RPMI8226 (cell line): ENCODE measurements at regions not wholly inside any gene's neighbourhood (a gene's known extent, or its start where the extent isn't known, plus 50 kb on each side); places are given as distances from the start of the nearest gene placed in this dataset.

Experiments used
- DNase-seq: peaks from one replicate; pipeline ENCODE4 v3.0.0-alpha.2; 2015

- DNase-seq = no peak
These were observed 449.3 kb upstream of the THBS1 start for GRCh38 chr15:39131609-39132008.

DNA sequence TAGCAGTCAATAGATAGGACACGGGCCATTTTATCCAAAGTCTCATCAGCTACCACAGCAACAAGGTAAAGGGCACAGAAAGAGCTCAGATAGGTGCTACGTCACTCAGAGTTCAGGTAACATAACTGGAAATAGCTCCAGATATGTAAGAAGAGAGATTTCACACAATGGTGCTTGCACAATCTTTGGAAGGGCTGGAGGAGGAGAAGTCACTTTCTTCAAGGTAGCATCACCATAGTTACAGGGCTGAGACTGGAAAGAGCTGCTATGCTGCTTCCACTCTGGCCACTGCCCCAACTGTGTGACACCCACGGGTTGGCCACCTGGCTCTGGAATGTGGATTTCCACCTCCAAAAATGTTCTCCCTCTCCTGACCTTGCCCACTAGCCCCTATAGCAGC lies 448.8 kb upstream of the THBS1 start:
- DNase-seq = no peak

DNA sequence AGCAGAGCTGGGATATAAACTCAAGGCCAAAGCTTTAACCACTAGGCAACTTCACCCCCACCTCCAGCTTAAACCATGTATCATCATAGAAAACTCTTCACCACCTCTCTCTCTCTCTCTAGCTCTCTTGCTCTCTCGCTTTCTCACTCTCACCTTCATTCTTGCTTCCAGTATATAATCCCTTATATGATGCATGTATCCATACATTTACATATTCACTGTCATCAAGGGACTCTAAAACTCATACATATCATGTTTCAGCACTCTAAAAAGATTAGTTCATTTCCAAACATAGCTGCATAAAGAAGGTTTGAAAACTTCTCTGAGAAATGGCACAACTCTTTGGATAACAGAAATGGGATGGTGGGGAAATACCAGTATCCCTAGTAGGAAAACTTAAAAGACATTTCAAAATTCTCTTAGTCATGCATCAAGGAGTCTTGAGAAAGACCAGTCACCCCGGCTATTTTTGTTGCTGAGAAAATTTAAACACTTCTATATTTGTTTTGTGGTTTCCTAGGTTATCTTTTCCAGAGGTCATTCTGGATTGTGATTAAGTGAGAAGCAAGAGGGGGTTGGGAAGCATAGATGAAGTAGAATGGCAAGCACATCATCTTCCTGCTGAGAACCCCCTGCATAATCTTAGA lies 447.8 kb upstream of the THBS1 start:
- no peak for DNase-seq

DNA sequence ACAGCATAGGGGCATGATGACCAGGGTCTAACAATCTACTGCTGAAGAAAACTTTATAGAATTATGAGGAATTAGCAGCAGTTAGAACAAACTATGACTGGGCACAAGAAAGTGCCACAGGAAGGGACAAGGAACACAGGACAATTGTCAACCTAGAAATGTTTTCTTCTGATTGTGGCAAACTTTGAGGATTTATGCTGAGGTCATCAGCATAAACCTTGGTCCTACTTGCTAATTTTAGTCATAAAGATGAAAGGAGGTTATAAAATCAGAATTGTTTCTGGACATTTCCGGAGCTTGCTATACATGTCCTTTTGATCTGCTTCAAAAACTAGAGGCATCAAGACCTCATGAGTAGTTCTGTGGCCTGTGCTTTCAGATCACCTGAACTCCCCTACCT lies 446.6 kb upstream of the THBS1 start:
- DNase-seq = no peak

GRCh38 chr15:39135989-39136388 lies 444.9 kb upstream of the THBS1 start:
- no peak for DNase-seq

DNA sequence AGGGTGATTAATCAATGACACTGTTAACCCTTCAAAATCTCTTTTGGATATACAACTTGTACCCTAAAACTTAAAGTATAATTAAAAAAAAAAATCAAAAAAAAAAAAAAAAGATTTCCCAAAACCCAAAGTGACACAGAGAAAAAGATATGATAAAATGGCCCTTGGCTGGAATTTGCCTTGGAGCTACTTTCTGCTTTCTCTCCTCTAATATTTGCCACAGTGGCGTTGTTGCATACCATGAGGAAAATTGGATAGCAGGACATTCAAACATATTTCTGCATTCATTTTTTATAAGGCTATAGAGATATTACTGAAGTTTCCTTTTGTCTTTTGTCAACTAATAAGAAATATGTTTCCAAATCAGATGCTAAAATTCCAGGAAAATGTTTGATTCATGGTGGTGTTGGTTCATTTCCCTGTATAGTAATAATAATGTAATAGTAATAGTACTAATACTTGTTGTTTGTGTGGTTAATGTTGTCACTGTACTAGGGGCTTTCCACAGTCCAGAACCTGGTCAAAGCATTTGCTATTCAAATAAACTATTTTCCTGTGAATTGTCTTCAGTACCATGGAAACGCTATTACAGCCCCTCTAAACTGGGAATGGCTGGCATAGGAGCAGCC lies 441.3 kb upstream of the THBS1 start:
- DNase-seq = no peak

DNA sequence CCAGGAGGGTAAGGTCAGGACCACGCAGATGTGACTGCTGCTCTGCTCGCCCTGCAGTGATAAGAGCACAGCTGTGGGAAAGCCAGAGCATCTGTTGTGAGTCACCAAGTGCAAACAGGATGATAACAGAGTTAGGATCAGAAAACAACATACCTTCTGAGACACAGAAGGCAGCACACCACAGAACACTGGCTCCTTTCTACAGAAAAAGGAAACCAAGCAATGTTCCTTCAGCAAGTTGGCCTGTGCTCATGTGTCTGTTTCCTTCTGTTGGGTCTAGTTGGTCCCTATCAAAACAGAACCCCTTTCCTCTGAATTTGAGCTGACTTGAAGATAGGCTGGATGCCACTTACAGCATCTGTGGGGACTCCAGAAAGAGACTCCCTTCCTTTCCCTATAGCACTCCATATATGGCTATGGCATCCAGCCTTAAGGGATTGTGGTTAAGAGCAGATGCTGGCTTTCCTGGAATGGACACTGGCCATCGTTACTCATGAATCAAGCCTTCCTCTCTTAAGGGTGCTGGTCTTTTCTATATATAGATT lies 440.7 kb upstream of the THBS1 start:
- DNase-seq = no peak

- no peak for DNase-seq
These were observed 438.4 kb upstream of the THBS1 start for GRCh38 chr15:39142500-39142899.

- DNase-seq = no peak
These were observed 437.4 kb upstream of the THBS1 start for GRCh38 chr15:39143479-39143878.

DNA sequence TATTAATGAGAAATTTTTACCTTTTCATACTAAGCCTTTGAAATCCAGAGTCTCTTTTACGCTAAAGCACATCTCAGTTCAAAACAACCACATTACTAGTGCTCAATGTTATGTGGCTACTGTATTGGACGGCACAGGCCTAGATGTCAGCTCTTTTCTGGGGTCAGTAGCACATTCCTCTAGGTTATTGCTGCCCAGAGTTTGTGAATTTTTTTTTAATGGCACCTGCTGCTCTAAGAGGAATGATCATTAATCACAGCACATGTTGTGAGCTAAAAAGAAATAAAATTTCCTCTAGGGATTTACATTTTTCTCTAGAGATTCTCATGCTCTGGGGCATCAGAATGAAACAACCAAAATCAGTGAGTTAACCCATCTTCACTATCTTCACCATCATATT lies 436.8 kb upstream of the THBS1 start:
- no peak for DNase-seq

GRCh38 chr15:39144613-39145499 lies 436.0 kb upstream of the THBS1 start:
- DNase-seq = no peak

- DNase-seq = no peak
These were observed 434.8 kb upstream of the THBS1 start for GRCh38 chr15:39145854-39146625.

DNA sequence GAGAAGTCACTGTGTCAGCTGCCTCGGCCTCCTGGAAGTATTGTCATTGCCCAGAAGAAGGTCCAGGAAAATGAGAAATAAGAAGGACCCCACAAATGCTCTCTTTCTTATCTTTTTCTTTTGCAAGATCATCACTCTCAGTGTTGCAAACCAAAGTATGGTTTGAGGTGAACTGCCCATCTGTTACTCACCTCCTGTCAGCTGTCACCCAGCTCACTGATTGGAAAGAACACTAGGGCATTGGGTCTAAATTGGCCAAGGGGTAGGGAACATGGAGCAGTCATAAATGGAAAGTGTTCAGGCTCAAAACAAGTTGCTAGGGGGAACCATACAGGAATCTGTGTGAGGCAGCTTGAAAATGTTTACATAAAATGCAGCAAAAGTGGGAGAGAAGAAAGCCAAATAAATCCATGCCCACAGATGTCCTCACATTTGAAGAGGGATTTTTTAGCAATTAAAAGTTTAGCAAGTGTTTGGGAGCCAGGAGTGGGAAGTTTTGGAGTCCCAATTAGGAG lies 431.2 kb upstream of the THBS1 start:
- DNase-seq = no peak

DNA sequence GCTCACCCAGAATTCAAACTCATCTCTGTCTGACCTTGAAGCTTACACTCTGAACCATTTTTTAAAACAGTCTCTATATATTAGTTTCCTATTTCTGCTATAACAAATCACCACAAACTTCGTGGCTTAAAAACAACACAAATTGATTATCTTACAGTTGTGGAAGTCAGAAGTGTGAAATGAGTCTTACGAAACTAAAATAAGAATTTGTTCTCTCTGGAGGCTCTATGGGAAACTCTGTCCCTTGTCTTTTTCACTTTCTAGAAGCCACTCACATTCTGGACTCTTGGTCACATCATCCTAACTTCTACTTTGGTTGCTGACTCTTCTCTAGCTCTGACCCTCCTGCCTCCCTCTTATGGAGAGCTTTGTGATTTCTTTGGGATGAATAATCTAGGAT lies 429.3 kb upstream of the THBS1 start:
- no peak for DNase-seq

GRCh38 chr15:39153058-39153714 lies 427.7 kb upstream of the THBS1 start:
- no peak for DNase-seq

DNA sequence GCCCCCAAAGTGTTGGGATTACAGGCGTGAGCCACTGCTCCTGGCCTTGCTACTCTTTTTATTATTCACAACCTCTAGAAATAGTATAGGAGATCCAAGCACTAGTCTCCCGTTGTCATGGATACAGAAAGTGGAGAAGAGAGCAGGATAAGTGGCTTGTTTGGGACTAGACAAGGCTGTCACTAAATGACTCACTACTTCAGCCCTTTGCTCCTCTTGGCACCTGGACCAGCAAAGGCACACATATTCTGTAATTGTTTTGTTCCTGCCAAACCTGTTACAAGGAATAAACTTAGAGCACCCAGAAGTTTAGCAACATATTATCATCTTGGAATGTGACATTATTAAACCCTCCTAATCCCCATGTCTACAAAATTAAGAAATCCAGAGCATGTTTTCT lies 427.2 kb upstream of the THBS1 start:
- no peak for DNase-seq

DNA sequence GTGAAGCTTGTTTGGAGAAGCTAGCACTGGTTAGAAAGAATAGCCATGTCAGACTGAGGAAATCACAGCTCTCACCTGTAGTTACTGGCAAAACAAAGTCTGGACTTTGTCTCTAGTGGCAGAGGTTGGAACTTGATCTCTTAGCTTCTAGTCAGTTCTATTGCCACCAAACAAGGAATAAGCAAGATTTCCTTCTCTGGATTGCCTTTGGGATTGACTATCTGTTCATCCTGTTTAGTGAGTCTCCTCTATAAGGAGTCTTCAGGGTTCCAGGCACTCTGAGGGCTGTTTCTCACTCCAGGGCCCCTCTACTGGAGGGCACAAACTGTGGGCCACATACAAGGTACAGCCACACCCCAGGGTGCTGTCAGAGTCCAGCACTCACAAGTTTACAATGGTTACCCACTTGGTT lies 426.6 kb upstream of the THBS1 start:
- no peak for DNase-seq

DNA sequence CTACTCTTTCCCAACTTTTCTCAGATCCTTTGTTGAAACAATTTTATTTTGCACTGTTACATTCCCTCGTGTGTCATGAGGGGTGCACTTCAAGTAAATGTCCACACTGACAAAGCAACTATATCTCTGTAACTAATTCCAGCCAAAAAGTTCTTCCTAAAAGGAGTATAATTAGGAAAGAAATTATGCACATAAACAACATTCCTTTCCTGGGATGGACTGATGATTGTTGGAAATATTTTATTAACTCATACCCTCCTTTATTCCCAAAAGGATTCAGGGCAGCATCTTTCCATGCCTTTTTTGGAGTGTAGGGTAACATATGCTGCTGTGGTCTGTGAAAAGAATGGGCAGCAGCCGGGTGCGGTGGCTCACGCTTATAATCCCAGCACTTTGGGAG lies 426.1 kb upstream of the THBS1 start:
- DNase-seq = no peak

GRCh38 chr15:39156166-39156565 lies 424.7 kb upstream of the THBS1 start:
- DNase-seq = no peak

GRCh38 chr15:39156646-39157250 lies 424.1 kb upstream of the THBS1 start:
- DNase-seq = no peak

GRCh38 chr15:39157882-39158281 lies 423.0 kb upstream of the THBS1 start:
- no peak for DNase-seq

- DNase-seq = no peak
These were observed 421.0 kb upstream of the THBS1 start for GRCh38 chr15:39159833-39160232.
